Keratinocyte (primary cell): ENCODE measurements at regions not wholly inside any gene's neighbourhood (a gene's known extent, or its start where the extent isn't known, plus 50 kb on each side); places are given as distances from the start of the nearest gene placed in this dataset.

Source experiments
- DNase-seq: peaks from one replicate; pipeline ENCODE4 v3.0.0-alpha.2; 2011; ENCODE audit warnings: low read depth, missing footprints, low spot score
- FAIRE-seq: peaks from 2 replicates; lab custom pipeline; 2011; peaks lifted over from hg19 to GRCh38; lab: Jason Lieb, UNC
- H2AFZ ChIP-seq: 2 replicates; pipeline ENCODE4 v1.6.0; 2012; ENCODE audit warnings: low read length, control low read depth, inconsistent platforms; ENCODE audit not compliant: control insufficient read depth
- H3K27ac ChIP-seq: 2 replicates; pipeline ENCODE4 v1.5.1; 2011; ENCODE audit warnings: low read length; ENCODE audit not compliant: control insufficient read depth, insufficient read depth
- H3K27me3 ChIP-seq: 3 replicates; pipeline ENCODE4 v1.6.0; 2011; ENCODE audit warnings: low read length; ENCODE audit not compliant: control insufficient read depth, insufficient read depth; ENCODE audit errors: extremely low read depth
- H3K36me3 ChIP-seq, 2 experiments: 2 replicates in 1 of 2; 3 replicates in 1 of 2; pipeline ENCODE4 v1.5.1; 2011; ENCODE audit warnings: low read length in 2 of 2, mild to moderate bottlenecking in 1 of 2; ENCODE audit not compliant: control insufficient read depth in 2 of 2, insufficient read depth in 2 of 2; ENCODE audit errors: extremely low read depth in 1 of 2
- H3K4me1 ChIP-seq: 3 replicates; pipeline ENCODE4 v1.5.1; 2011; ENCODE audit warnings: low read length; ENCODE audit not compliant: control insufficient read depth, insufficient read depth; ENCODE audit errors: extremely low read depth
- H3K4me2 ChIP-seq: 3 replicates; pipeline ENCODE4 v1.6.0; 2011; ENCODE audit warnings: low read depth, low read length; ENCODE audit not compliant: control insufficient read depth, insufficient read depth; ENCODE audit errors: extremely low read depth
- H3K4me3 ChIP-seq, 3 experiments: fragments of 200-600 bp in 1 of 3; sonication (generic) in 1 of 3; 2 replicates in 2 of 3; 3 replicates in 1 of 3; pipeline ENCODE4 v1.5.1; 2011 to 2016; ENCODE audit warnings: low read length in 3 of 3, mild to moderate bottlenecking in 3 of 3, control low read depth in 2 of 3, inconsistent platforms in 1 of 3, low read depth in 1 of 3, mixed read lengths in 1 of 3, mixed run types in 1 of 3, moderate library complexity in 1 of 3; ENCODE audit not compliant: control insufficient read depth in 2 of 3, insufficient read depth in 2 of 3; ENCODE audit errors: extremely low read depth in 1 of 3
- H3K79me2 ChIP-seq: 2 replicates; pipeline ENCODE4 v1.6.0; 2012; ENCODE audit warnings: low read length; ENCODE audit not compliant: control insufficient read depth, insufficient read depth
- H3K9ac ChIP-seq: 3 replicates; pipeline ENCODE4 v1.6.0; 2011; ENCODE audit warnings: low read length; ENCODE audit not compliant: control insufficient read depth, insufficient read depth; ENCODE audit errors: extremely low read depth
- H3K9me1 ChIP-seq: 3 replicates; pipeline ENCODE4 v1.6.0; 2011; ENCODE audit warnings: low read length; ENCODE audit not compliant: control insufficient read depth, insufficient read depth; ENCODE audit errors: extremely low read depth
- H3K9me3 ChIP-seq: 2 replicates; pipeline ENCODE4 v1.5.1; 2012; ENCODE audit warnings: low read depth, low read length; ENCODE audit not compliant: control insufficient read depth
- H4K20me1 ChIP-seq: 3 replicates; pipeline ENCODE4 v1.6.0; 2011; ENCODE audit warnings: low read length; ENCODE audit not compliant: control insufficient read depth, insufficient read depth; ENCODE audit errors: extremely low read depth
- EZH2 ChIP-seq: IDR thresholded peaks from one replicate; pipeline ENCODE4 v1.6.1; 2012; ENCODE audit warnings: inconsistent platforms, mild to moderate bottlenecking, low read length, moderate library complexity
- dilution Hi-C: fragments of 300-500 bp; cut with MboI; formaldehyde crosslinking; loops from one replicate; pipeline ENCODE4 v1.7.0; 2020; ENCODE audit warnings: low sequenced_read_pairs; ENCODE audit not compliant: extremely low pct_ligation_motif_present
- TF ChIP-seq, protein P1 (sequence below), 3 experiments: IDR thresholded peaks in 1 of 3; conservative IDR thresholded peaks in 1 of 3; optimal IDR thresholded peaks in 1 of 3; 2 replicates in 2 of 3; 3 replicates in 1 of 3; pipeline versions ENCODE3 to v1.5.1; 2011; ENCODE audit warnings: low read length in 3 of 3, mild to moderate bottlenecking in 3 of 3, moderate library complexity in 2 of 3, control low read depth in 1 of 3, inconsistent platforms in 1 of 3; ENCODE audit not compliant: insufficient read depth in 2 of 3; ENCODE audit errors: extremely low read depth in 1 of 3

DNA sequence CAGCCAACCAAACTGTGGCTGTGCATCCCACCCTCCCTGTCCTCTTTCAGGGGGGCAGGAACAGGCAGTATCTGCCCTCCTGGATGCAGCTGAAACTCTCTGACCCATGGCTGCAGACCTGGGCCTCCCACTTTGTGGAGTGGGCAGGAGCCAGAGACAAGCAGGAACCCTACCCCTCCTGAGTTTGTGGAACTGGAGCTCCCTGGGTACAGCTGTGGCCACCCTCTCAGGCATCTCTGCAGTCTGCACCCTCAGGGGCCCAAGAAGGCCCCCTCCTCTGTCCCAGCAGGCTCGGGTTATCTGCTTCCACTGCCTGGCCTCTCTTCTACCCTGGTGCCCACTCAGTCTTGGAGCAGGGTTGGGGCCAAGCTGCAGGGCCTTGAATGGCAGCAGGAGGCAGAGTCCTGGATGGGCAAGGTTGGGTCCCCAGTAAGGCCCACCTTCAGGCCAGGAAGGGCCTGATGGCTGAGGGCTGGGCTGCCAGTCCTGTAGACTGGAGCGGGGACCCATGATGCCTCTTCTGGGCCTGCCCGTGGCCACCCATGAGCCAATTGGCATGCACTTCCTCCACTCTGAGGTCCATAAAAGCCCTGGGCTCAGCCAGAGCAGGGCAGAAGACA is 619.9 kb downstream of the KIF4B start:
- H3K9ac ChIP-seq, result no peak overlapping the region
- H4K20me1 ChIP-seq, result no peaks in the 10 kb centered on the region
- no peak overlapping the region for H3K4me3 ChIP-seq
- no peaks in the 10 kb centered on the region for H3K27me3 ChIP-seq
- no peaks in the 10 kb centered on the region for H3K36me3 ChIP-seq
- FAIRE-seq (no peak), DNase-seq (no peak)
- peaks cover 6% of the 10 kb centered on the region for H3K4me1 ChIP-seq
- no peaks in the 10 kb centered on the region for H3K79me2 ChIP-seq
- H3K9me3 ChIP-seq, result no peaks in the 10 kb centered on the region
- no peak for TF ChIP-seq EZH2
- TF ChIP-seq, protein P1, sequence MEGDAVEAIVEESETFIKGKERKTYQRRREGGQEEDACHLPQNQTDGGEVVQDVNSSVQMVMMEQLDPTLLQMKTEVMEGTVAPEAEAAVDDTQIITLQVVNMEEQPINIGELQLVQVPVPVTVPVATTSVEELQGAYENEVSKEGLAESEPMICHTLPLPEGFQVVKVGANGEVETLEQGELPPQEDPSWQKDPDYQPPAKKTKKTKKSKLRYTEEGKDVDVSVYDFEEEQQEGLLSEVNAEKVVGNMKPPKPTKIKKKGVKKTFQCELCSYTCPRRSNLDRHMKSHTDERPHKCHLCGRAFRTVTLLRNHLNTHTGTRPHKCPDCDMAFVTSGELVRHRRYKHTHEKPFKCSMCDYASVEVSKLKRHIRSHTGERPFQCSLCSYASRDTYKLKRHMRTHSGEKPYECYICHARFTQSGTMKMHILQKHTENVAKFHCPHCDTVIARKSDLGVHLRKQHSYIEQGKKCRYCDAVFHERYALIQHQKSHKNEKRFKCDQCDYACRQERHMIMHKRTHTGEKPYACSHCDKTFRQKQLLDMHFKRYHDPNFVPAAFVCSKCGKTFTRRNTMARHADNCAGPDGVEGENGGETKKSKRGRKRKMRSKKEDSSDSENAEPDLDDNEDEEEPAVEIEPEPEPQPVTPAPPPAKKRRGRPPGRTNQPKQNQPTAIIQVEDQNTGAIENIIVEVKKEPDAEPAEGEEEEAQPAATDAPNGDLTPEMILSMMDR (optimal IDR thresholded peaks at IDR 0.05 in 1 of 3, IDR thresholded peaks at IDR 0.05 in 1 of 3, conservative IDR thresholded peaks at IDR 0.05 in 1 of 3; ENCODE audit: extremely low read depth in 1 of 3, insufficient read depth in 2 of 3, low read length in 3 of 3), result no peak
- no peak overlapping the region for H3K4me2 ChIP-seq
- H3K27ac ChIP-seq, result no peak overlapping the region
- dilution Hi-C loops, result no loop called here
- H3K9me1 ChIP-seq, result no peaks in the 10 kb centered on the region
- H2AFZ ChIP-seq, result no peak overlapping the region

DNA sequence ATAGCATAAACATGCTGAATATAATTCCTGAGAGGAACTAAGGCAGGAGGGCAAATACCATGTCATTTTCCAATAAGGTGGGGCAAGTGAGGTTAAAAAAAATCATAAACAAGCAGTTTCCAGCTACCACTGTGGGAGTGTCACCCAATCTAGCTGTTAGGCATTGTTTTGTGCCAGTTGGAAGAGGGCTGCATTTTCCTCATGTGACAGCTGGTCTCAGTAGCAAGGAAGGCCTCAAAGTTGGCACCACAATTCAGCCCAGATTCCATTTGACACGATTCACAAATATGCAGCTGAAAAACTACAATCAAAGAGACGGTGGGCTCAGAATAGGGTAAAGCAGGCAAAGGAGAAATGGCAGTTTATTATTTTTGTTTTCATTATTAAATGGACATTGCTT is 636.1 kb downstream of the KIF4B start:
- TF ChIP-seq, protein P1 (optimal IDR thresholded peaks at IDR 0.05 in 1 of 3, IDR thresholded peaks at IDR 0.05 in 1 of 3, conservative IDR thresholded peaks at IDR 0.05 in 1 of 3; ENCODE audit: extremely low read depth in 1 of 3, insufficient read depth in 2 of 3, low read length in 3 of 3), result no peak
- TF ChIP-seq EZH2, result no peak
- no peaks in the 10 kb centered on the region for H3K79me2 ChIP-seq
- H3K9ac ChIP-seq, result no peak overlapping the region
- no peaks in the 10 kb centered on the region for H3K4me1 ChIP-seq
- H2AFZ ChIP-seq, result no peak overlapping the region
- no peak overlapping the region for H3K27ac ChIP-seq
- H3K9me1 ChIP-seq, result no peaks in the 10 kb centered on the region
- no peak for FAIRE-seq
- no peaks in the 10 kb centered on the region for H3K27me3 ChIP-seq
- DNase-seq, result no peak
- H4K20me1 ChIP-seq, result no peaks in the 10 kb centered on the region
- dilution Hi-C loops, result no loop called here
- H3K9me3 ChIP-seq, result no peaks in the 10 kb centered on the region
- no peak overlapping the region for H3K4me2 ChIP-seq
- no peak overlapping the region for H3K4me3 ChIP-seq
- no peaks in the 10 kb centered on the region for H3K36me3 ChIP-seq
